Right lobe of liver (tissue), 6 donors: ENCODE measurements at regions not wholly inside any gene's neighbourhood (a gene's known extent, or its start where the extent isn't known, plus 50 kb on each side); places are given as distances from the start of the nearest gene placed in this dataset.

Source experiments
- ATAC-seq, 4 donors: fragments of 200-7000 bp; cut with Tn5 transposase; one replicate each; pipeline ENCODE4 v1.9.1; 2020; ENCODE audit warnings: mild to moderate bottlenecking in 4 of 4, moderate library complexity in 4 of 4
- DNase-seq, 3 donors: peaks; one replicate each; pipeline ENCODE4 v3.0.0-alpha.2; 2020
- H3K27ac ChIP-seq, 3 donors: fragments of 200-600 bp; one replicate each; pipeline ENCODE4 v1.8.0; 2022
- H3K27me3 ChIP-seq, 2 donors: fragments of 200-600 bp; one replicate each; pipeline ENCODE4 v1.8.0; 2022
- H3K36me3 ChIP-seq, 4 donors: fragments of 200-600 bp; sonication (generic) in 1 of 4; one replicate each; pipeline versions ENCODE4 v1.5.1 to v1.8.0; 2017 to 2022; ENCODE audit warnings: control low read depth in 1 of 4
- H3K4me1 ChIP-seq, 4 donors: fragments of 200-600 bp; sonication (generic) in 1 of 4; one replicate each; pipeline versions ENCODE4 v1.5.1 to v1.8.0; 2017 to 2022; ENCODE audit warnings: control low read depth in 1 of 4
- H3K4me3 ChIP-seq, 3 donors: fragments of 200-600 bp; one replicate each; pipeline ENCODE4 v1.8.0; 2022
- H3K9me3 ChIP-seq, 4 donors: fragments of 200-600 bp; sonication (generic) in 1 of 4; one replicate each; pipeline versions ENCODE4 v1.5.1 to v1.8.0; 2017 to 2022; ENCODE audit warnings: control low read depth in 1 of 4
- POLR2A ChIP-seq: fragments of 450-650 bp; IDR thresholded peaks from one replicate; pipeline ENCODE4 v1.6.1; 2017; ENCODE audit warnings: antibody characterized with exemption, mild to moderate bottlenecking
- WGBS: methylation state at CpG from one replicate; pipeline ENCODE4 v1.1.6; 2018; ENCODE audit warnings: low coverage, low lambda C conversion rate; ENCODE audit not compliant: insufficient coverage; ENCODE audit errors: missing lambda C conversion rate; 5-methylcytosine and 5-hydroxymethylcytosine counted together
- intact Hi-C, 2 donors: fragments of 100-400 bp; cut with DNase I; formaldehyde crosslinking; loops; one replicate each; pipeline versions ENCODE4 v1.11.2 to v1.14.1; 2022
- TF ChIP-seq, protein P1 (sequence below), 4 donors: fragments of 200-600 bp in 3 of 4; fragments of 450-650 bp in 1 of 4; IDR thresholded peaks; one replicate each; pipeline versions ENCODE4 v1.5.1 to v1.8.0; 2016 to 2022; ENCODE audit warnings: antibody characterized with exemption in 4 of 4, mild to moderate bottlenecking in 2 of 4
- donor health status: DM: no; HTN: yes; CAD: no.
- donor health status: DM: no; HTN: no; CAD: no.
- donor health status: DM: no; HTN: no; CAD: no.
- donor health status: DM: no; HTN: yes; CAD: no.
- donor health status: DM: no; HTN: yes; CAD: no.

DNA sequence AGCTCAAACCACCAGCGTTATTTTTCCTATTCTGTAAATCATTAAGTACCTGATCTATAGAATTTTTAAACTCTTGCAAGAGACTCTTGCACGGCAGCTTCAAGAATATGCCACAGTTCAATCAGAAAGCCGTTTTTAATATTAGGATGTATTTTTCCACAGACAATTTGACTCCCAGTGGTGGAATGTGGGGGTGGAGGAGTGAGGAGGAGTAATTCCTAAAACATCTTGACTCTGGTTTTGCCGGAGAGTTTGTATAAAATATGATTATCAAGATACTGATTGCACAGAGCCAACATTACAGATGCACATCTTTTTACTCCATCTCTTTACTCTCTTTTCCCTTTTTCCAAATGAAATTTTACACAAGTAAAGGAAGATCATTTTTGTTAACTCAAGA is 288.3 kb downstream of the ENC1 start:
- H3K4me1 ChIP-seq, result no peaks in the 10 kb centered on the region
- no peaks in the 10 kb centered on the region for H3K27me3 ChIP-seq
- H3K36me3 ChIP-seq, result no peaks in the 10 kb centered on the region
- intact Hi-C loops, result no loop called here
- 77% methylated on average over 4 of the region's 4 CpGs for WGBS
- H3K9me3 ChIP-seq, result no peaks in the 10 kb centered on the region
- H3K4me3 ChIP-seq, result no peak overlapping the region
- TF ChIP-seq, protein P1, sequence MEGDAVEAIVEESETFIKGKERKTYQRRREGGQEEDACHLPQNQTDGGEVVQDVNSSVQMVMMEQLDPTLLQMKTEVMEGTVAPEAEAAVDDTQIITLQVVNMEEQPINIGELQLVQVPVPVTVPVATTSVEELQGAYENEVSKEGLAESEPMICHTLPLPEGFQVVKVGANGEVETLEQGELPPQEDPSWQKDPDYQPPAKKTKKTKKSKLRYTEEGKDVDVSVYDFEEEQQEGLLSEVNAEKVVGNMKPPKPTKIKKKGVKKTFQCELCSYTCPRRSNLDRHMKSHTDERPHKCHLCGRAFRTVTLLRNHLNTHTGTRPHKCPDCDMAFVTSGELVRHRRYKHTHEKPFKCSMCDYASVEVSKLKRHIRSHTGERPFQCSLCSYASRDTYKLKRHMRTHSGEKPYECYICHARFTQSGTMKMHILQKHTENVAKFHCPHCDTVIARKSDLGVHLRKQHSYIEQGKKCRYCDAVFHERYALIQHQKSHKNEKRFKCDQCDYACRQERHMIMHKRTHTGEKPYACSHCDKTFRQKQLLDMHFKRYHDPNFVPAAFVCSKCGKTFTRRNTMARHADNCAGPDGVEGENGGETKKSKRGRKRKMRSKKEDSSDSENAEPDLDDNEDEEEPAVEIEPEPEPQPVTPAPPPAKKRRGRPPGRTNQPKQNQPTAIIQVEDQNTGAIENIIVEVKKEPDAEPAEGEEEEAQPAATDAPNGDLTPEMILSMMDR (IDR thresholded peaks at IDR 0.05), result no peak
- TF ChIP-seq POLR2A, result no peak
- DNase-seq, result no peak
- no peak overlapping the region for H3K27ac ChIP-seq
- no peak for ATAC-seq

DNA sequence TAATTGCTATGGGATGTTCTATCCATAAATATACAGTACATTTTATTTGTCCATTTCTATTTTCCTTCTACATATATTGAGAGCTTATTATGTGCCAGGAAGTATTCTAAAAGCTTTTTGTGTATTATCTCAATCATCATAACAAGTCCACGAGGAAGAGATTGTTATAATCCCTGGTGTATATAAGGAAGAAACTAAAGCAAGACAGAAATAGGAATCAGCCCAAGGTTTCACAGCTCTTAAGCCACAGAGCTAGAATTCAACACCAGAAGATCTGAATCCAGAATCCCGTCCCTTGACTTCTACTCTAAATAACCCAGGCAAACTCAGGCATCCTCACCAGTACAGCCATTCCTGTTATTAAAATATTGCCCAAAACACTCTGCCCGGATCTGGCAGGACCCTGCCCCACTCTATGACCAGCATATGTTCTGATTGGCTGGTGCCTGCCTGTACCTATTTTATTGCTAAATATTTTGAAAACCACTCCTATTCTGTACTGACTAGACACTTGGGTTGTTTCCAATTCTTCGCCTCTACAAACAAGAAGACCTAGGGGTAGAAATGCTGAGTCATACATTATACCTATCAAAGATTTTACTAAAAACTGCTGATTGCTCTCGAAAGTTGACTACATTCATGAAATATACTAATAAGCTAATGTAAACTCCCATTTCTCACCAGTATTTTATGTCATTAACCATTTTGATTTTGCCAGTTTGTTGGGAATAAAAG is 297.4 kb downstream of the ENC1 start:
- WGBS, result 52% methylated on average over 5 of the region's 5 CpGs
- Histone ChIP-seq H3K4me3 (no peak overlapping the region), H3K27me3 (no peaks in the 10 kb centered on the region), H3K9me3 (no peaks in the 10 kb centered on the region), H3K36me3 (no peaks in the 10 kb centered on the region), H3K4me1 (peaks cover 0 to 9% (median 2%) of the 10 kb centered on the region in 4 donors), H3K27ac (no peak overlapping the region)
- no peak for TF ChIP-seq POLR2A
- TF ChIP-seq, protein P1 (IDR thresholded peaks at IDR 0.05), result no peak
- ATAC-seq (peak; percentile 52 to 75 (median 70)), DNase-seq (no peak)
- intact Hi-C loops, result no loop called here

DNA sequence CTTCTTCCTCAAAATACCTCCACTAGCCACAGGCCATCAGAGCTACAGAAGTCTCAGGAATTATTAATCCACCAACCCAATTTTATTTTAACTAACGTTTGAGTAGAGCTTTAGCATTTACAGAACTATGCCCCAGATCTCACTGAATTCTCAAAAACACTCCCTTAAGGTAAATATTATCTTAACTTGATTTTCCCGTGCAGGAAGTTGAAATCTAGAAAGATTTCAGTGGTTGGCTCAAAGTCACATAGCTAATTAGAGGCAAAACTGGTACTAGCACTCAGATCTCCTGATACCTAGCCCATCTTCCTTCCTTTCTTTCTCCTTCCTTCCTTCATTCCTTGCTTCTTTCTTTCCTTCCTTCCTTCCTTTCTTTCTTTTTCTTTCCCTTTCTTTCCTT is 298.3 kb downstream of the ENC1 start:
- no peak for DNase-seq
- Histone ChIP-seq H3K4me3 (no peak overlapping the region), H3K27me3 (no peaks in the 10 kb centered on the region), H3K9me3 (no peaks in the 10 kb centered on the region), H3K36me3 (no peaks in the 10 kb centered on the region), H3K4me1 (peaks cover 0 to 9% (median 2%) of the 10 kb centered on the region in 4 donors), H3K27ac (no peak overlapping the region)
- intact Hi-C loops, result no loop called here
- WGBS, result 23% methylated on average over 2 of the region's 2 CpGs
- no peak for TF ChIP-seq POLR2A
- TF ChIP-seq, protein P1 (IDR thresholded peaks at IDR 0.05), result no peak
- ATAC-seq, result no peak

DNA sequence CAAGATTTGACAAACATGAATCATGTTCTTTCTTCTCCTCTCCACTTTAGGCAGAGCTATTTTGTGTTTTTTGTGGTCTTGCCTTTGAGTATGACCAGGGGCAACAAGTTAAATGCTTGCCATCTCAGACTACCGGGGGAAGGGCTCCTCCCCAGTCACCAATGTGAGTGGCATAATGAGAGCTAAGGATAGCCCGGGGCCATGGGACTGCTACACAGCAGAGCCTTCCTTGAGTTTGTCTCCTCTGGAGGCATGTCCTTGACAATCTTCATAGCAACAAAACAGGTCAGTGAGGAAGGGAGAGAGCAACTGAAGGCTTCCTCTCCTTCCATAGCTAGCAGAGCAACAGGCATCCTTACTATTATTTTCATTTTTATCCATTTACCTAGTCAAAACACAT is 299.3 kb downstream of the ENC1 start:
- H3K4me1 ChIP-seq, result peaks cover 0 to 9% (median 2%) of the 10 kb centered on the region in 4 donors
- no peak for TF ChIP-seq POLR2A
- TF ChIP-seq, protein P1 (IDR thresholded peaks at IDR 0.05), result no peak
- H3K27ac ChIP-seq, result no peak overlapping the region
- no peak for DNase-seq
- H3K36me3 ChIP-seq, result no peaks in the 10 kb centered on the region
- intact Hi-C loops, result no loop called here
- H3K27me3 ChIP-seq, result no peaks in the 10 kb centered on the region
- no peaks in the 10 kb centered on the region for H3K9me3 ChIP-seq
- no CpG with 5 or more reads among the region's 2 CpGs for WGBS
- ATAC-seq, result no peak
- H3K4me3 ChIP-seq, result no peak overlapping the region
